Endodermal cell (in vitro differentiated cells): ENCODE measurements at regions not wholly inside any gene's neighbourhood (a gene's known extent, or its start where the extent isn't known, plus 50 kb on each side); places are given as distances from the start of the nearest gene placed in this dataset.
"Not testable (repeated sequence)": the region's sequence is repeated elsewhere in the genome, so short reads cannot be mapped to it uniquely, and the experiment has no call there.

ENCODE experiments used
- DNase-seq: peaks from one replicate; pipeline ENCODE4 v3.0.0-alpha.2; 2017
- H3K27ac ChIP-seq: 2 replicates; pipeline ENCODE4 v1.5.1; 2013; ENCODE audit warnings: mild to moderate bottlenecking, low read depth, low read length, moderate library complexity
- H3K27me3 ChIP-seq: 2 replicates; pipeline ENCODE4 v1.6.1; 2013; ENCODE audit warnings: mild to moderate bottlenecking, low read length, moderate library complexity; ENCODE audit not compliant: insufficient read depth, control insufficient read depth, poor library complexity, severe bottlenecking
- H3K36me3 ChIP-seq: 2 replicates; pipeline ENCODE4 v1.7.0; 2013; ENCODE audit warnings: mild to moderate bottlenecking, low read length, moderate library complexity; ENCODE audit not compliant: control insufficient read depth, insufficient read depth
- H3K4me1 ChIP-seq: one replicate; pipeline ENCODE4 v1.7.0; 2013; ENCODE audit warnings: low read length; ENCODE audit not compliant: control insufficient read depth, insufficient read depth
- H3K4me3 ChIP-seq: 2 replicates; pipeline ENCODE4 v1.5.1; 2013; ENCODE audit warnings: mild to moderate bottlenecking, low read length, moderate library complexity
- H3K9ac ChIP-seq: 2 replicates; pipeline ENCODE4 v1.6.1; 2013; ENCODE audit warnings: mild to moderate bottlenecking, low read length, moderate library complexity; ENCODE audit not compliant: poor library complexity, severe bottlenecking; ENCODE audit errors: extremely low read depth
- H3K9me3 ChIP-seq: 2 replicates; pipeline ENCODE4 v1.6.1; 2013; ENCODE audit warnings: mild to moderate bottlenecking, low read length, moderate library complexity; ENCODE audit not compliant: control insufficient read depth
- H3K27ac Mint-ChIP-seq: 2 replicates; pipeline ENCODE4 v1.8.0; 2020; ENCODE audit warnings: mixed read lengths
- H3K27me3 Mint-ChIP-seq: 2 replicates; pipeline ENCODE4 v1.8.0; 2021; ENCODE audit warnings: mild to moderate bottlenecking, mixed read lengths; ENCODE audit not compliant: insufficient read depth
- H3K36me3 Mint-ChIP-seq: 2 replicates; pipeline ENCODE4 v1.8.0; 2020; ENCODE audit warnings: low read depth, mixed read lengths
- H3K4me1 Mint-ChIP-seq: 2 replicates; pipeline ENCODE4 v1.8.0; 2020; ENCODE audit warnings: mixed read lengths
- H3K4me3 Mint-ChIP-seq: 2 replicates; pipeline ENCODE4 v1.8.0; 2020; ENCODE audit warnings: mild to moderate bottlenecking, moderate library complexity, mixed read lengths
- H3K9me3 Mint-ChIP-seq: 2 replicates; pipeline ENCODE4 v1.8.0; 2020; ENCODE audit warnings: mild to moderate bottlenecking, mixed read lengths
- CTCF ChIP-seq: fragments of 200-600 bp; sonication (generic); conservative IDR thresholded peaks from 2 replicates; pipeline ENCODE4 v1.5.0; 2021; ENCODE audit warnings: antibody characterized with exemption, mild to moderate bottlenecking
- WGBS, 2 experiments: methylation state at CpG; one replicate each; pipeline versions ENCODE4 v1.1.5 to v1.1.7; 2013; ENCODE audit warnings: missing lambda C conversion rate in 2 of 2, mixed read lengths in 1 of 2; ENCODE audit not compliant: insufficient coverage in 1 of 2, insufficient read length in 1 of 2; 5-methylcytosine and 5-hydroxymethylcytosine counted together

GRCh38 chr7:69246758-69247157, 351.5 kb upstream of the AUTS2 start:
- H3K4me1 Mint-ChIP-seq = peaks cover 28% of the 10 kb centered on the region
- peaks cover 28% of the 10 kb centered on the region for H3K27me3 Mint-ChIP-seq
- TF ChIP-seq CTCF = no peak
- H3K4me3 Mint-ChIP-seq = no peak overlapping the region
- peaks cover 6% of the 10 kb centered on the region for H3K9me3 Mint-ChIP-seq
- Histone ChIP-seq H3K4me3 (no peak overlapping the region), H3K36me3 (no peaks in the 10 kb centered on the region), H3K9ac (no peak overlapping the region), H3K27ac (no peak overlapping the region), H3K27me3 (no peaks in the 10 kb centered on the region), H3K9me3 (no peaks in the 10 kb centered on the region), H3K4me1 (no peaks in the 10 kb centered on the region)
- 92 to 95% methylated on average over 2 to 3 of the region's 3 CpGs for WGBS, 2 experiments
- no peaks in the 10 kb centered on the region for H3K36me3 Mint-ChIP-seq
- no peak overlapping the region for H3K27ac Mint-ChIP-seq
- no peak for DNase-seq

- not testable (repeated sequence) for H3K27me3 ChIP-seq, H3K9ac ChIP-seq, H3K4me1 ChIP-seq, DNase-seq, H3K4me3 ChIP-seq, H3K27ac ChIP-seq, H3K36me3 Mint-ChIP-seq, H3K27ac Mint-ChIP-seq, H3K9me3 ChIP-seq, H3K4me3 Mint-ChIP-seq, H3K36me3 ChIP-seq
- H3K9me3 Mint-ChIP-seq = peaks cover 11% of the 10 kb centered on the region
- peaks cover 20% of the 10 kb centered on the region for H3K27me3 Mint-ChIP-seq
- WGBS, 2 experiments = 60 to 88% methylated on average over 1 to 2 of the region's 2 CpGs
- peaks cover 23% of the 10 kb centered on the region for H3K4me1 Mint-ChIP-seq
These were observed 349.9 kb upstream of the AUTS2 start for GRCh38 chr7:69248382-69248828.

- 95 to 97% methylated on average over 5 of the region's 5 CpGs for WGBS, 2 experiments
- no peaks in the 10 kb centered on the region for H3K36me3 Mint-ChIP-seq
- no peak for DNase-seq
- H3K27ac Mint-ChIP-seq = no peak overlapping the region
- H3K27me3 Mint-ChIP-seq = peaks cover 32% of the 10 kb centered on the region
- no peak for TF ChIP-seq CTCF
- H3K9me3 Mint-ChIP-seq = peaks cover 11% of the 10 kb centered on the region
- peaks cover 14% of the 10 kb centered on the region for H3K4me1 Mint-ChIP-seq
- no peak overlapping the region for H3K9ac ChIP-seq
- no peak overlapping the region for H3K4me3 Mint-ChIP-seq
- no peaks in the 10 kb centered on the region for H3K27me3 ChIP-seq
- H3K9me3 ChIP-seq = no peaks in the 10 kb centered on the region
- no peaks in the 10 kb centered on the region for H3K4me1 ChIP-seq
- H3K4me3 ChIP-seq = no peak overlapping the region
- no peaks in the 10 kb centered on the region for H3K36me3 ChIP-seq
- no peak overlapping the region for H3K27ac ChIP-seq
These were observed 347.3 kb upstream of the AUTS2 start for GRCh38 chr7:69250958-69251357.

- Mint-ChIP-seq H3K4me1 (peaks cover 1% of the 10 kb centered on the region), H3K4me3 (no peak overlapping the region), H3K9me3 (peaks cover 11% of the 10 kb centered on the region), H3K36me3 (no peaks in the 10 kb centered on the region), H3K27me3 (peaks cover 47% of the 10 kb centered on the region), H3K27ac (no peak overlapping the region)
- no peak overlapping the region for H3K27ac ChIP-seq
- H3K4me3 ChIP-seq = no peak overlapping the region
- no peak overlapping the region for H3K9ac ChIP-seq
- no peaks in the 10 kb centered on the region for H3K27me3 ChIP-seq
- DNase-seq = no peak
- H3K9me3 ChIP-seq = no peaks in the 10 kb centered on the region
- no peaks in the 10 kb centered on the region for H3K36me3 ChIP-seq
- H3K4me1 ChIP-seq = no peaks in the 10 kb centered on the region
- TF ChIP-seq CTCF = no peak
These were observed 343.6 kb upstream of the AUTS2 start for GRCh38 chr7:69254643-69255042.
